ENCODE measurements at regions not wholly inside any gene's neighbourhood (a gene's known extent, or its start where the extent isn't known, plus 50 kb on each side); places are given as distances from the start of the nearest gene placed in this dataset.

- CTCF ChIA-PET, result no interaction called here
- intact Hi-C loops (cut with micrococcal nuclease; ENCODE audit: unreplicated experiment), result no loop called here
- no peak overlapping the region for H3K27ac Mint-ChIP-seq (ENCODE audit: unreplicated experiment)
- no peaks in the 10 kb centered on the region for H3K36me3 Mint-ChIP-seq (ENCODE audit: insufficient read depth, unreplicated experiment)
- no peaks in the 10 kb centered on the region for H3K27me3 Mint-ChIP-seq (ENCODE audit: unreplicated experiment)
- no peak for DNase-seq
- no peak overlapping the region for H3K4me3 Mint-ChIP-seq (ENCODE audit: low read depth, unreplicated experiment)
- no peaks in the 10 kb centered on the region for H3K4me1 Mint-ChIP-seq (ENCODE audit: low read depth, unreplicated experiment)
- BruUV-seq (replicated peaks), result no TSS peak
- no peak for TF ChIP-seq CTCF (IDR thresholded peaks at IDR 0.05; ENCODE audit: unreplicated experiment)
- H3K9me3 Mint-ChIP-seq (ENCODE audit: low read depth, unreplicated experiment), result peaks cover 8% of the 10 kb centered on the region
Measured at GRCh38 chr15:97141871-97142270, 811.4 kb downstream of the NR2F2 start.

DNA sequence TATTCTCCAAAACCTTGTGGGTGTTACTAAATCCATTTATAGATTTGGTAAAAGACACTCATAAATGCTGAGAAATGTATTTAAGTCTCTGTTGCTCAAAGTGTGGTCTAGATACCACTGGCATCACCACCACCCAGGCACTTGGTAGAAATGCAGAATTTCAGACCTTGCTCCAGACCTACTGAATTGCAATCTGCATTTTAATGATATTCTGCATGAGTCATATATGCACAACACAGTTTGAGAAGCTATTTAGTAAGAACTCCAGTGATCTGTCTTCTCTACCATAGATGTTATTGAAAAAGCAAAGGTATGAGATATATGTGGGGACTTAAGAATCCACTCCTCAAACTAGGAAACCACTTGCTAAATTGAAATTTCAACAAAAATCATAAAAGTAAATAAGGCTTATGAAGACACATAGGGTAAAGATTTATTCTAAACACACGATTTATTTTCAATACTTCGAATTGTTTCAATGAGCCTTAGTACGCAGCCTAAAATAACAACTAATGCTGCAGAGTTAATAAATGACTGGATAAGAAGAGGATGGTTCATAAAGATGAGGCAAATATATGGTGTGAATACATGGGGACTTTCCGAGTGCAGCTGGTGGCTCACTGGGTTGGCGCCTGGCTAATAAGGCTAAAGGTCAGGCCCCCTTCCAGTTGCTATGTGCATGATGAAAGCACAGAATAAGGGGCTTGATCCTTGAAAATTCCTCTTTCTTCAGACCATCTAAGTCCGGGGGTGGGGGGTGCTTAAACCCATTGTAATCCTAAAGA lies 813.3 kb downstream of the NR2F2 start:
- DNase-seq, result no peak
- no TSS peak for BruUV-seq (replicated peaks)
- TF ChIP-seq CTCF (IDR thresholded peaks at IDR 0.05; ENCODE audit: unreplicated experiment), result no peak
- H3K36me3 Mint-ChIP-seq (ENCODE audit: insufficient read depth, unreplicated experiment), result no peaks in the 10 kb centered on the region
- no peak overlapping the region for H3K4me3 Mint-ChIP-seq (ENCODE audit: low read depth, unreplicated experiment)
- intact Hi-C loops (cut with micrococcal nuclease; ENCODE audit: unreplicated experiment), result no loop called here
- peaks cover 5% of the 10 kb centered on the region for H3K9me3 Mint-ChIP-seq (ENCODE audit: low read depth, unreplicated experiment)
- H3K27ac Mint-ChIP-seq (ENCODE audit: unreplicated experiment), result no peak overlapping the region
- H3K4me1 Mint-ChIP-seq (ENCODE audit: low read depth, unreplicated experiment), result no peaks in the 10 kb centered on the region
- CTCF ChIA-PET, result no interaction called here
- H3K27me3 Mint-ChIP-seq (ENCODE audit: unreplicated experiment), result no peaks in the 10 kb centered on the region

GRCh38 chr15:97144377-97144711 lies 813.8 kb downstream of the NR2F2 start:
- Mint-ChIP-seq H3K4me3 (ENCODE audit: low read depth, unreplicated experiment) (no peak overlapping the region), H3K9me3 (ENCODE audit: low read depth, unreplicated experiment) (peaks cover 3% of the 10 kb centered on the region), H3K4me1 (ENCODE audit: low read depth, unreplicated experiment) (no peaks in the 10 kb centered on the region), H3K36me3 (ENCODE audit: insufficient read depth, unreplicated experiment) (no peaks in the 10 kb centered on the region), H3K27ac (ENCODE audit: unreplicated experiment) (no peak overlapping the region), H3K27me3 (ENCODE audit: unreplicated experiment) (no peaks in the 10 kb centered on the region)
- DNase-seq, result no peak
- intact Hi-C loops (cut with micrococcal nuclease; ENCODE audit: unreplicated experiment), result no loop called here
- TF ChIP-seq CTCF (IDR thresholded peaks at IDR 0.05; ENCODE audit: unreplicated experiment), result no peak
- BruUV-seq (replicated peaks), result no TSS peak
- CTCF ChIA-PET, result no interaction called here

- no peaks in the 10 kb centered on the region for H3K4me1 Mint-ChIP-seq (ENCODE audit: low read depth, unreplicated experiment)
Measured at GRCh38 chr15:97146929-97147870, 813.3 kb upstream of the ARRDC4 start.

More at GRCh38 chr15:97146929-97147870, 813.3 kb upstream of the ARRDC4 start:
- Mint-ChIP-seq H3K27ac (ENCODE audit: unreplicated experiment) (no peak overlapping the region), H3K4me3 (ENCODE audit: low read depth, unreplicated experiment) (no peak overlapping the region), H3K27me3 (ENCODE audit: unreplicated experiment) (no peaks in the 10 kb centered on the region), H3K36me3 (ENCODE audit: insufficient read depth, unreplicated experiment) (no peaks in the 10 kb centered on the region), H3K9me3 (ENCODE audit: low read depth, unreplicated experiment) (peaks cover 6% of the 10 kb centered on the region)
- no TSS peak for BruUV-seq (replicated peaks)
- CTCF ChIA-PET, result no interaction called here
- intact Hi-C loops (cut with micrococcal nuclease; ENCODE audit: unreplicated experiment), result no loop called here
- no peak for TF ChIP-seq CTCF (IDR thresholded peaks at IDR 0.05; ENCODE audit: unreplicated experiment)
- no peak for DNase-seq

Data from Calu3 (cell line).